Thymus (tissue), 11 donors: ENCODE measurements at regions not wholly inside any gene's neighbourhood (a gene's known extent, or its start where the extent isn't known, plus 50 kb on each side); places are given as distances from the start of the nearest gene placed in this dataset.
A peak's percentile ranks its signal among the peaks of the same experiment; 100 is the strongest.

Source experiments
- DNase-seq, 9 donors: peaks; one replicate each; pipeline ENCODE4 v3.0.0-alpha.2; 2013; ENCODE audit warnings: low spot score in 9 of 9, low read depth in 6 of 9, missing footprints in 1 of 9
- H3K27ac ChIP-seq, 2 donors: one replicate each; pipeline ENCODE4 v1.5.1; 2013; ENCODE audit warnings: control low read depth in 1 of 2, low read depth in 1 of 2, low read length in 1 of 2, mild to moderate bottlenecking in 1 of 2, moderate library complexity in 1 of 2
- H3K27me3 ChIP-seq, 2 donors: one replicate each; pipeline ENCODE4 v1.5.1; 2013; ENCODE audit warnings: low read length in 1 of 2; ENCODE audit not compliant: control insufficient read depth in 2 of 2, insufficient read depth in 1 of 2
- H3K36me3 ChIP-seq, 2 donors: one replicate each; pipeline ENCODE4 v1.5.1; 2013; ENCODE audit warnings: low read length in 1 of 2, mild to moderate bottlenecking in 1 of 2, moderate library complexity in 1 of 2; ENCODE audit not compliant: control insufficient read depth in 2 of 2, insufficient read depth in 2 of 2
- H3K4me1 ChIP-seq, 2 donors: one replicate each; pipeline ENCODE4 v1.5.1; 2013; ENCODE audit warnings: low read length in 2 of 2; ENCODE audit not compliant: control insufficient read depth in 2 of 2, insufficient read depth in 2 of 2
- H3K4me3 ChIP-seq, 2 donors: one replicate each; pipeline ENCODE4 v1.5.1; 2013; ENCODE audit warnings: low read length in 2 of 2, control low read depth in 1 of 2, mild to moderate bottlenecking in 1 of 2
- H3K9me3 ChIP-seq, 2 donors: one replicate each; pipeline ENCODE4 v1.5.1; 2013; ENCODE audit warnings: low read length in 1 of 2, mild to moderate bottlenecking in 1 of 2; ENCODE audit not compliant: control insufficient read depth in 2 of 2, insufficient read depth in 1 of 2
- WGBS: extraction: QIAGEN DNeasy Blood & Tissue Kit; methylation state at CpG from one replicate; pipeline ENCODE4 v1.1.7; 2013; 5-methylcytosine and 5-hydroxymethylcytosine counted together
- donor health status: healthy.

- WGBS = 64% methylated on average over 2 of the region's 2 CpGs
- DNase-seq = no peak
- Histone ChIP-seq H3K27me3 (no peaks in the 10 kb centered on the region), H3K4me3 (no peak overlapping the region), H3K4me1 (no peaks in the 10 kb centered on the region), H3K9me3 (no peaks in the 10 kb centered on the region), H3K27ac (no peak overlapping the region), H3K36me3 (no peaks in the 10 kb centered on the region)
These were observed 201.2 kb upstream of the ADAMTS5 start for GRCh38 chr21:27168084-27168483.

- Histone ChIP-seq H3K4me1 (no peaks in the 10 kb centered on the region), H3K9me3 (no peaks in the 10 kb centered on the region), H3K36me3 (no peaks in the 10 kb centered on the region), H3K27me3 (no peaks in the 10 kb centered on the region), H3K27ac (no peak overlapping the region), H3K4me3 (no peak overlapping the region)
- 86% methylated on average over 7 of the region's 7 CpGs for WGBS
- DNase-seq = no peak
These were observed 197.6 kb upstream of the ADAMTS5 start for GRCh38 chr21:27164208-27165177.

- no peaks in the 10 kb centered on the region for H3K9me3 ChIP-seq
- H3K27me3 ChIP-seq = no peaks in the 10 kb centered on the region
- WGBS = 74% methylated on average over 6 of the region's 6 CpGs
- no peak overlapping the region for H3K27ac ChIP-seq
- no peak overlapping the region for H3K4me3 ChIP-seq
- H3K36me3 ChIP-seq = no peaks in the 10 kb centered on the region
- no peaks in the 10 kb centered on the region for H3K4me1 ChIP-seq
- DNase-seq = peak in 1 of 9 donors; percentile 2
These were observed 192.1 kb upstream of the ADAMTS5 start for GRCh38 chr21:27158967-27159366.

DNA sequence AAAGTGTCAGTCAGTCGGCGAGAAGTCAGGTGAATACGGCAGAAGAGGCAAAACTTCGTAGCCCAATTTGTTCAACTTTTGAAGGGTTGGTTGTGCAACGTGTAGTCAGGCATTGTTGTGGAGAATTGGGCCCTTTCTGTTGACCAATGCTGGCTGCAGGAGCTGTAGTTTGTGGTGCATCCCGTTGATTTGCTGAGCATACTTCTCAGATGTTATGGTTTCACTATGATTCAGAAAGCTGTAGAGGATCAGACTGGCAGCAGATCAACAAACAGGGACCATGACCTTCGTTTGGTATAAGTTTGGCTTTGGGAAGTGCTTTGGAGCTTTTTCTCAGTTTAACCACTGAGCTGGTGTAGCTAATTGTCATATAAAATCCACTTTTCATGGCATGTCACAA is 190.2 kb upstream of the ADAMTS5 start:
- Histone ChIP-seq H3K36me3 (no peaks in the 10 kb centered on the region), H3K4me1 (no peaks in the 10 kb centered on the region), H3K9me3 (no peaks in the 10 kb centered on the region), H3K27me3 (no peaks in the 10 kb centered on the region), H3K27ac (no peak overlapping the region), H3K4me3 (no peak overlapping the region)
- 87% methylated on average over 7 of the region's 7 CpGs for WGBS
- no peak for DNase-seq

DNA sequence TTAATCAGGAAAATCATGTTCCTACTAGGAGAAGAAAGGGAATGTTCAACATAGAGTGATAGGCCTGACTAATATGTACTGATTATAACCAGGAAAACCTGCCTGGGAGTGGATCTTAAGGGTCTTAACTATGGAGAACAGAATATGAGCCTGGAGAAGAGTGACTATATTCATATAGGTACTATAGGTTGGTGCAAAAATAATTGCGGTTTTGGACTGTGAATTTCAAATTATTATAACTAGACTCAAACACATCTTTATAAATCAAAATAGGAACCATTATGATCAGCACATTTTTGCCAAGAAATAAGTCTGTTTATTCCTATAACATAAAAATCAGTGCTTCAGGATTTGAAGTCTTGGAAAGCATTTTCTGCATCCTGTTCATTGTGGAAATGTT is 189.8 kb upstream of the ADAMTS5 start:
- Histone ChIP-seq H3K36me3 (no peaks in the 10 kb centered on the region), H3K27ac (no peak overlapping the region), H3K4me1 (no peaks in the 10 kb centered on the region), H3K9me3 (no peaks in the 10 kb centered on the region), H3K4me3 (no peak overlapping the region), H3K27me3 (no peaks in the 10 kb centered on the region)
- DNase-seq = no peak
- 97% methylated on average over 1 of the region's 1 CpG for WGBS

GRCh38 chr21:27155130-27155500 is 188.2 kb upstream of the ADAMTS5 start:
- H3K36me3 ChIP-seq = no peaks in the 10 kb centered on the region
- H3K4me1 ChIP-seq = no peaks in the 10 kb centered on the region
- WGBS = 96% methylated on average over 1 of the region's 1 CpG
- no peak overlapping the region for H3K4me3 ChIP-seq
- no peak for DNase-seq
- H3K9me3 ChIP-seq = no peaks in the 10 kb centered on the region
- H3K27me3 ChIP-seq = no peaks in the 10 kb centered on the region
- H3K27ac ChIP-seq = no peak overlapping the region

GRCh38 chr21:27154451-27155129 is 187.7 kb upstream of the ADAMTS5 start:
- Histone ChIP-seq H3K27me3 (no peaks in the 10 kb centered on the region), H3K27ac (no peak overlapping the region), H3K36me3 (no peaks in the 10 kb centered on the region), H3K4me3 (no peak overlapping the region), H3K9me3 (no peaks in the 10 kb centered on the region), H3K4me1 (no peaks in the 10 kb centered on the region)
- 90% methylated on average over 4 of the region's 4 CpGs for WGBS
- no peak for DNase-seq

DNA sequence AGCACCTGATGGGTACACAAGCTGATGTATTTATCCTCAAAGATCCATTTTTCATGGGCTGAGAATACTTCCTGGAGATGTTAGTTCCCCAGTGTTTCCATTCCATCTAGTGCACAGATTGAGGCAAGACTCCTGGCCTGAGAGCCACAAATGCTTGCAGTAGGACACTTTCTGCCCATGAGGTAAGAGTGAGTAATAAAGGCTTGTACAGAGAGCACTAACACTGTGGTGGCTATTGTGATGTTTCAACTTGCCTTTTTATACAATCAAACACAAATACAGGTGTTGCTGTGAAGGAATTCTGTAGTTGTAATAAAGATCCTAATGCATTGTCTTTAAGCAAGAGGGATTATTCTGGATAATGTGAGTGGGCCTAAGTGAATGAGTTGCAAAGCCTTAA is 186.1 kb upstream of the ADAMTS5 start:
- Histone ChIP-seq H3K9me3 (no peaks in the 10 kb centered on the region), H3K27me3 (no peaks in the 10 kb centered on the region), H3K4me1 (no peaks in the 10 kb centered on the region), H3K4me3 (no peak overlapping the region), H3K27ac (no peak overlapping the region), H3K36me3 (no peaks in the 10 kb centered on the region)
- no peak for DNase-seq

DNA sequence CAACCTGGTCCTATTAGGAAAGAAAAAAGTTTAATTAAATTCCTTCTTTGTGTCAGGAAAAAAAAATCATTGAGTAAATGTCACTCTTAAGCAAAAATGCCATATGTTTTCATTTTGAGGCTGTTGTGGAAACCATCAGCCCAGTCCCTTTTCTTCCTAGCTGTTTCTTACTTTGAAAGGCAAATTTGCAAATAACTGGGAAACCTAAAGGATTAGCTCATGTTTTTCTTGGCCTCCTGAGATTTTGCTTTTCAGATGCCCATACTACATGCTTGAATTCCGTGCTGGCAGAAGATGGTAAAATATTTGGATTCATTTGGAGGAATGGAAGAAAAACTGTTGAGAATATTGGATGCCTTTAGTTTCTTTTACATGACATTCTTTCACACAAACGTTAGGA is 182.1 kb upstream of the ADAMTS5 start:
- no peak overlapping the region for H3K27ac ChIP-seq
- 76% methylated on average over 2 of the region's 2 CpGs for WGBS
- H3K4me1 ChIP-seq = no peaks in the 10 kb centered on the region
- H3K4me3 ChIP-seq = no peak overlapping the region
- DNase-seq = no peak
- H3K36me3 ChIP-seq = no peaks in the 10 kb centered on the region
- no peaks in the 10 kb centered on the region for H3K27me3 ChIP-seq
- H3K9me3 ChIP-seq = no peaks in the 10 kb centered on the region
